IMR-90 (cell line): ENCODE measurements at regions not wholly inside any gene's neighbourhood (a gene's known extent, or its start where the extent isn't known, plus 50 kb on each side); places are given as distances from the start of the nearest gene placed in this dataset.

Experiments
- ATAC-seq: fragments of 200-7000 bp; cut with Tn5 transposase; 2 replicates; pipeline ENCODE4 v1.9.1; 2020; ENCODE audit warnings: low read depth, mild to moderate bottlenecking, moderate library complexity
- BruUV-seq: library from RNA; stranded (reverse); fragments of 400-500 nt; replicated peaks from 2 replicates; lab custom pipeline; 2021; lab: Mats Ljungman, UMichigan
- CTCF ChIA-PET: fragments of 300-600 bp; formaldehyde crosslinking; extraction: SDS; loops from one replicate; lab custom pipeline; 2021; ENCODE audit warnings: antibody characterized with exemption; lab: Yijun Ruan, JAX
- POLR2A ChIA-PET: fragments of 300-600 bp; sonication (Branson Sonifier 250); formaldehyde crosslinking; loops from one replicate; lab custom pipeline; 2022; ENCODE audit warnings: antibody characterized with exemption; ENCODE audit not compliant: unreplicated experiment; lab: Charles Lee
- DNase-seq: peaks from one replicate; pipeline ENCODE4 v3.0.0; 2013
- H2AFZ ChIP-seq: replicated peaks from 2 replicates; pipeline ENCODE3; 2013; ENCODE audit warnings: low read length, mild to moderate bottlenecking; ENCODE audit not compliant: poor library complexity
- H2AK5ac ChIP-seq: 2 replicates; pipeline ENCODE4 v1.6.1; 2013; ENCODE audit warnings: low read depth, low read length, inconsistent platforms
- H2AK9ac ChIP-seq: replicated peaks from 2 replicates; pipeline ENCODE3; 2013; ENCODE audit warnings: mild to moderate bottlenecking, low read depth, low read length, moderate library complexity; ENCODE audit not compliant: poor library complexity
- H2BK120ac ChIP-seq: 2 replicates; pipeline ENCODE4 v1.6.1; 2013; ENCODE audit warnings: low read depth, low read length, inconsistent platforms
- H2BK15ac ChIP-seq: 3 replicates; pipeline ENCODE4 v1.6.1; 2013; ENCODE audit warnings: low read depth, low read length, inconsistent platforms
- H2BK20ac ChIP-seq: 2 replicates; pipeline ENCODE4 v1.6.1; 2013; ENCODE audit warnings: low read depth, mild to moderate bottlenecking, inconsistent platforms, low read length, moderate library complexity
- H2BK5ac ChIP-seq: 2 replicates; pipeline ENCODE4 v1.6.1; 2013; ENCODE audit warnings: mild to moderate bottlenecking, low read depth, low read length, inconsistent platforms; ENCODE audit not compliant: poor library complexity, severe bottlenecking
- H3K14ac ChIP-seq: replicated peaks from 2 replicates; pipeline ENCODE4 v1.6.1; 2013; ENCODE audit warnings: low read depth, low read length, inconsistent platforms
- H3K18ac ChIP-seq: 2 replicates; pipeline ENCODE4 v1.6.1; 2013; ENCODE audit warnings: low read depth, low read length, control low read depth
- H3K23ac ChIP-seq: 2 replicates; pipeline ENCODE4 v1.6.1; 2013; ENCODE audit warnings: low read depth, low read length, inconsistent platforms
- H3K27ac ChIP-seq: 2 replicates; pipeline ENCODE4 v1.5.1; 2013; ENCODE audit warnings: mild to moderate bottlenecking, control low read depth, low read length; ENCODE audit not compliant: insufficient read depth
- H3K27me3 ChIP-seq: 2 replicates; pipeline ENCODE4 v1.6.1; 2013; ENCODE audit warnings: low read length; ENCODE audit not compliant: control insufficient read depth, insufficient read depth
- H3K36me3 ChIP-seq: 2 replicates; pipeline ENCODE4 v1.6.1; 2013; ENCODE audit warnings: low read length, mixed read lengths; ENCODE audit not compliant: control insufficient read depth, insufficient read depth
- H3K4ac ChIP-seq: 2 replicates; pipeline ENCODE4 v1.6.1; 2013; ENCODE audit warnings: low read depth, low read length, inconsistent platforms
- H3K4me1 ChIP-seq: 2 replicates; pipeline ENCODE4 v1.6.1; 2013; ENCODE audit warnings: low read length, mixed read lengths; ENCODE audit not compliant: control insufficient read depth, insufficient read depth
- H3K4me2 ChIP-seq: 2 replicates; pipeline ENCODE4 v1.6.1; 2013; ENCODE audit warnings: low read depth, mild to moderate bottlenecking, control low read depth, low read length, moderate library complexity
- H3K4me3 ChIP-seq: 2 replicates; pipeline ENCODE4 v1.5.1; 2013; ENCODE audit warnings: low read depth, mild to moderate bottlenecking, control low read depth, low read length, moderate library complexity; ENCODE audit not compliant: insufficient read depth
- H3K56ac ChIP-seq: 2 replicates; pipeline ENCODE4 v1.6.1; 2013; ENCODE audit warnings: low read length, inconsistent platforms; ENCODE audit not compliant: insufficient read depth; ENCODE audit errors: extremely low read depth
- H3K79me1 ChIP-seq, 2 experiments: 2 replicates each; pipeline ENCODE4 v1.6.1; 2013; ENCODE audit warnings: low read length in 2 of 2, inconsistent platforms in 1 of 2, low read depth in 1 of 2
- H3K9ac ChIP-seq: 2 replicates; pipeline ENCODE4 v1.6.1; 2013; ENCODE audit warnings: low read depth, low read length, control low read depth
- H3K9me1 ChIP-seq: 2 replicates; pipeline ENCODE4 v1.6.1; 2013; ENCODE audit warnings: low read length, inconsistent platforms; ENCODE audit not compliant: insufficient read depth
- H3K9me3 ChIP-seq: 2 replicates; pipeline ENCODE4 v1.6.1; 2013; ENCODE audit warnings: low read length; ENCODE audit not compliant: control insufficient read depth, insufficient read depth
- H4K20me1 ChIP-seq: 2 replicates; pipeline ENCODE4 v1.6.1; 2013; ENCODE audit warnings: low read length, inconsistent platforms; ENCODE audit not compliant: insufficient read depth
- H4K5ac ChIP-seq: 2 replicates; pipeline ENCODE4 v1.6.1; 2013; ENCODE audit warnings: mild to moderate bottlenecking, low read depth, low read length, control low read depth
- H4K8ac ChIP-seq, 2 experiments: 2 replicates each; pipeline ENCODE4 v1.6.1; 2013; ENCODE audit warnings: low read depth in 2 of 2, low read length in 2 of 2, control low read depth in 1 of 2, inconsistent platforms in 1 of 2
- H4K91ac ChIP-seq: 2 replicates; pipeline ENCODE4 v1.6.1; 2013; ENCODE audit warnings: low read depth, low read length, inconsistent platforms; ENCODE audit not compliant: insufficient read depth
- CHD1 ChIP-seq: IDR thresholded peaks from 2 replicates; pipeline ENCODE4 v1.6.1; 2012; ENCODE audit warnings: low read depth, low read length, improper control_type of control experiment
- MAZ ChIP-seq: IDR thresholded peaks from 2 replicates; pipeline ENCODE4 v1.6.1; 2012; ENCODE audit warnings: low read depth, mild to moderate bottlenecking, low read length, improper control_type of control experiment, moderate library complexity, borderline replicate concordance
- NFE2L2 ChIP-seq: fragments of 150-350 bp; IDR thresholded peaks from 2 replicates; pipeline ENCODE4 v1.6.1; 2016; ENCODE audit warnings: low read depth, mild to moderate bottlenecking, low read length
- WGBS, 2 experiments: methylation state at CpG; one replicate each; pipeline versions ENCODE4 v1.1.5 to v1.1.7; 2013; ENCODE audit warnings: missing lambda C conversion rate in 2 of 2; ENCODE audit not compliant: insufficient read length in 1 of 2; ENCODE audit errors: extremely low coverage in 2 of 2; 5-methylcytosine and 5-hydroxymethylcytosine counted together
- dilution Hi-C: fragments of 300-500 bp; cut with HindIII; formaldehyde crosslinking; loops from one replicate; pipeline ENCODE4 v1.14.3; 2018; ENCODE audit warnings: low sequenced_read_pairs; ENCODE audit not compliant: unreplicated experiment
- in situ Hi-C: fragments of 300-500 bp; cut with MboI; formaldehyde crosslinking; loops from 3 replicates; pipeline ENCODE4 v1.14.3; 2019; ENCODE audit warnings: low sequenced_read_pairs, inconsistent platforms, mixed read lengths
- intact Hi-C: fragments of 100-400 bp; cut with micrococcal nuclease; formaldehyde crosslinking; loops from 2 replicates; pipeline ENCODE4 v1.10.0; 2022

- no CpG with 5 or more reads among the region's 4 CpGs for WGBS, 2 experiments
These were observed 293.7 kb upstream of the GALNTL6 start for GRCh38 chr4:171519457-171519856.

More at GRCh38 chr4:171519457-171519856, 293.7 kb upstream of the GALNTL6 start:
- BruUV-seq: no TSS peak
- Histone ChIP-seq H3K23ac (no peak overlapping the region), H4K5ac (no peak overlapping the region), H3K36me3 (no peaks in the 10 kb centered on the region), H2BK120ac (no peak overlapping the region), H3K27me3 (no peaks in the 10 kb centered on the region), H3K27ac (no peak overlapping the region), H3K14ac (no peak overlapping the region), H3K9me3 (peaks cover 5% of the 10 kb centered on the region; the same call in 1 of the 2 replicates), H4K20me1 (no peaks in the 10 kb centered on the region), H3K18ac (no peak overlapping the region), H3K56ac (no peak overlapping the region), H3K4ac (no peak overlapping the region), H3K9me1 (no peaks in the 10 kb centered on the region), H3K4me2 (no peak overlapping the region), H2BK15ac (no peak overlapping the region), H3K4me1 (no peaks in the 10 kb centered on the region), H2BK20ac (no peak overlapping the region), H2AK9ac (no peak overlapping the region), H3K79me1 (no peaks in the 10 kb centered on the region), H4K91ac (no peak overlapping the region), H2AFZ (no peak overlapping the region), H2AK5ac (no peak overlapping the region), H4K8ac (no peak overlapping the region), H3K9ac (no peak overlapping the region), H3K4me3 (no peak overlapping the region), H2BK5ac (no peak overlapping the region)
- intact Hi-C loops: no loop called here
- ATAC-seq (no peak), DNase-seq (no peak)
- CTCF ChIA-PET: no interaction called here
- TF ChIP-seq NFE2L2 (no peak), CHD1 (no peak), MAZ (no peak)
- POLR2A ChIA-PET: interaction anchor here (0.6 kb wide), 1 partner anchor 1136 kb away, joined by 3 read pairs; no protein-coding TSS in a partner anchor
- dilution Hi-C loops: no loop called here
- in situ Hi-C loops: no loop called here
